ENCODE measurements at regions not wholly inside any gene's neighbourhood (a gene's known extent, or its start where the extent isn't known, plus 50 kb on each side); places are given as distances from the start of the nearest gene placed in this dataset.

DNA sequence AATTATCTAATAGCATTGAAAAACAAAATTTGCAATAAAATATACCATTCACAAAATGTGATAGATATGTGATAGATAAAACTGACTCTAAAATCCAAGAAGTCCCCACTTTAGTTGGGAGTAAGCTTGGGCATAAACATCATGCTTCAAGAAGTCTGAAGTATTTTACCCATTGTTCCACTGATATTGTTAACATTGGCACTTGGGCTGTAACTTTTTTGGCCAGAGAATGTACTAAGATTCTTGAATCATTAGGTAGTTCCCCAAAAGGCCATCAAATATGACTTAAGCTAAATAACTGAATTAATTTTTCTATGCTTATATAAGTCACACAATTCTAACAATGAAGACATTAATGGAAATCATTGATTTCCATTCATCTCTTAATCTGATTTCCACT lies 413.6 kb downstream of the CDH2 start:
- no peak for DNase-seq

GRCh38 chr18:27762054-27762453 lies 414.9 kb downstream of the CDH2 start:
- no peak for DNase-seq

GRCh38 chr18:27752944-27753343 lies 424.0 kb downstream of the CDH2 start:
- peak in 8 of 56 donors; percentile 1 to 44 (median 6) for DNase-seq

GRCh38 chr18:27750923-27751322 lies 426.0 kb downstream of the CDH2 start:
- DNase-seq = no peak

- DNase-seq = peak in 16 of 56 donors; percentile 0 to 62 (median 10)
Measured at GRCh38 chr18:27750014-27750413, 426.9 kb downstream of the CDH2 start.

DNA sequence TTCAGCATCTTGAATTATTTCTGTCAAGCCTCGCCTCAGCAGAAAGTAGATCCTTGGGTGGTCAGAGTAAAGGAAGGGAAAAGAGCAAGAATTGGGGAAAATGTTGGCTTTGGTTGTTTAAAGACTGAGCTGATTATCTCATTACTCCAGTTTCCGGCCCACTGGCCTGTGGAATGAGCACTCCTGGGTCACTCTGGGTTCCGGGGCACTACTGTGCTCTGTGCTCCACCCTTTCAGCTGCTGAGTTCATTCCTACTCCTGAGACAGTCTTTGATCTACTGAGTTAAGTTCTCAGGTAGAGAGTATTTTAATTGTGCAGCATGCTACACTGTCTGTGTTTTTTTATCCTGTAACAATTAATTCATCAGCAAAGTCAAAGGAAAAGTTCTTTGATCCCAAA lies 427.7 kb downstream of the CDH2 start:
- DNase-seq = no peak

DNA sequence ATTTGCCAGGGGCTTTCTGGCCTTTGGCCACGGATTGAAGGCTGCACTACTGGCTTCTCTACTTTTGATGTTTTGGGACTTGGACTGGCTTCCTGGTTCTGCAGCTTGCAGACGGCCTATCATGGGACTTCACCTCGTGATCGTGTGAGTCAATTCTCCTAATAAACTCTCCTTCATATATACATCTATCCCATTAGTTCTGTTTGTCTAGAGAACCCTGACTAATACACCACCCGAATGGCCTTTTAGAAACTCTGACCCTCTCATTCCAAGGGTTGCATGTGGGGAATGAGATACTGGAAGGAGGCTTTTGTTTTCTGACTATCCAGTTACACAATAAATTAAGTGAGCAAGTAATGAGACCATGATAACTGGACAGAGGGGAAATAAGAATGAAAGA lies 430.7 kb downstream of the CDH2 start:
- DNase-seq = no peak

GRCh38 chr18:27735117-27735516 lies 441.8 kb downstream of the CDH2 start:
- DNase-seq = no peak

DNA sequence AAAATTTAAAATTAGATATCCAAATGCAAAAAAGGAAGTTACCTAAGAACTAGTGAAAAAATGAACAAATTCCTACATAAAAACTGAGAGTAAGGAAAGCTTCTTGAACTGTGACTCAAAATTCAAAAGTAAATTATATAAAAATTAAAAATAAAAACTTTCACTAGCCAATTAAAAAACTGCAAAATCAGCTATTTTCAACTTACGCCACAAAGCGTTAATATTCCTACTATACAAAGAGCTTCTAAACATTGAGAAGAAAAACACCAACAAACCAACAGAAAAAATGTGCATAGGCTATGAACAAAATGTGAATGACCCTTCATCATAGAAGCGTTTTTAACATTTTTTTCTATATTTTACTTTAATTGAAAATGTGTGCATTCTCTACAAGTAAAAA lies 445.7 kb downstream of the CDH2 start:
- no peak for DNase-seq

GRCh38 chr18:27728659-27729058 lies 448.3 kb downstream of the CDH2 start:
- DNase-seq = no peak

- DNase-seq = no peak
Measured at GRCh38 chr18:27724362-27724761, 452.6 kb downstream of the CDH2 start.

DNA sequence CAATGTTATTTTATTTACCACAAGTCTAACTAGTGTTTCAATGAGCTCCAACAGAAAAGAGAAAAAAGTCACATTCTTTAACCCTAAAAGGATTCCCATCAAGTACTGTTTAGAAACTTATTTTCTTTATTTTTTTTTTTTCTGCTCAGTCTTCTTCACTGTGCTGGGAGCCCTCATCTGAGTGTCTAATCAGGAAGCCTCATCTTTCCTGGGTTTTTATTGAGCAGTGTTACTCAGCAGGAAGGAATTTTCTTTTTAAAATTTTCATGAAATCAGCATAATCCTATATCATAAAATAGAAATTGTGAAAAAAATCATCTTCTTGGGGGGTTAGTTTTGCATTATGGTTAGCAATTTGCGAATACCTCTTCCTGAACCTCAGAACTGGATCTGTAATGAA lies 453.8 kb downstream of the CDH2 start:
- no peak for DNase-seq

DNA sequence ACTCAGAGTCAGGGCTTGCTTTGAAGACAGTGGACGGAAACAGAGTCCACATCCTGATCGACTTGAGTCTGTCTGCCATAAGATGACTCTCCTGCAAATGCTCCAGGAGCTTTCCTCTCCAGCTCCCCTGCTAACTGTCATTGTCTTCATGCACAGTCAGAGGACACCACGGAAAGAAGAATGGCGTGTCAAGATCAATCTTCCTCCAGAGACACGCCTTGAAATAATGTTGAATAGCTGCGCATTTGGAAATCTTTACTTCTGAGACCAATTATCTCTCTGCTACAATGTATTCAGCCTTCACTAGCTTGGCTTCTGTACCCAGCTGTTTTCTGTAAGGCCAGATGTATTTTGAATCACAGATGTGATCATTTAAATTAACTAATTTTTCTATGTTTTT lies 457.2 kb downstream of the CDH2 start:
- no peak for DNase-seq

GRCh38 chr18:27717816-27718215 lies 459.1 kb downstream of the CDH2 start:
- no peak for DNase-seq

GRCh38 chr18:27717250-27717649 lies 459.7 kb downstream of the CDH2 start:
- no peak for DNase-seq

DNA sequence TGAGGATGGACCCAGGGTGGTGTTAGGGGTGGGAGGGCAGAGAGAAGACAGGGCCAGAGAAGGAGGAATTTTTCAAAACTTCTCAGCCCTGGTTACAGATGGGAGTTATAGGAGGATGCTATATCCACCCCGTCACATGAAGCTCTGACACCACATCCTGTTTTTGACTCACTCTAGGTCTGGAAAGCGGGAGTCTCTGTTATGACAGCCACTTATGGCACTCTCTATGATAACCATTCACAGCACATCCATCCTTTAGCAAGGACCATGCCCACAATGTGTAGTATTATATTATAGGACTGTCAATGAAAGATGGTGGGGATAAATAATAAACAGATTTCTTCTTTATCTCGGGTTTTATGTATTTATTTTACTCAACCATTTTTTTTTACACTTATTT lies 461.2 kb downstream of the CDH2 start:
- no peak for DNase-seq

DNA sequence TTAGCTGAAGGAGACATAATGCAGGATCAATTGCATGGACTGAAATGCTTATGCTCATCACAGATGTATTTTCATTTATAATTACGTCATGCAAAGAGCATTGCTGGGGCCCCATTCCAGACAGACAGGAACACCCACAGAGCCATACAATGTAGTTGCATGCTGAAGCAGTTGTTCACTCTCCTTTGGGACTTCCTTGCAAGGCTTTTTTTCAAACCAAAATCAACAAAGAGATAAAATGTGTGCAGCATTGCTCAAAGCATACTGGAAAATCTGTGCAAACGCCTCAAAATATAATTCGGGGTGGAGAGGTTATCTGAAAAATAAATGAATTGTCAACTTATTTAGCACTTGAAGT lies 463.2 kb downstream of the CDH2 start:
- no peak for DNase-seq

- no peak for DNase-seq
Measured at GRCh38 chr18:27713037-27713737, 463.7 kb downstream of the CDH2 start.

GRCh38 chr18:27712066-27712465 lies 464.9 kb downstream of the CDH2 start:
- DNase-seq = no peak

DNA sequence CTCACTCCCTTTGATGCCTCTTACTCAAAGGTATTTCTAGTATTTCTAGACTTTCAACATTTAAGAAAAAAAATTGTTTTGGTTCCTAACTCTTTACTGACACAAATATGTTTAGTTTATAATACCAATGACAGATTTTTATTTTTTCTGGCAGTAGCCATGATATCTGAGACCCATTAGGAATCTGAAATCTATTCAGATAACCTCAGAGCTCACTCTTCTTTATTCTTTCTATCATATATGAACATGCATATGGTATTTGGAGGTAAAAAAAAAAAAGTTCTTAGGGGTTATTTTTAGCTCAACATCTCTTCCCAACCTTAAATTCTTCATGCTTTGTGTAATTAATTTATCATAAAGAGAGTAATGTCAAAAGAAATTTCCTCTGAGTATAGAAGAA lies 465.5 kb downstream of the CDH2 start:
- DNase-seq = no peak

GRCh38 chr18:27709344-27709743 lies 467.6 kb downstream of the CDH2 start:
- no peak for DNase-seq

- DNase-seq = no peak
Measured at GRCh38 chr18:27707201-27707600, 469.7 kb downstream of the CDH2 start.

GRCh38 chr18:27704736-27705361 lies 472.1 kb downstream of the CDH2 start:
- no peak for DNase-seq

GRCh38 chr18:27699137-27699536 lies 477.8 kb downstream of the CDH2 start:
- no peak for DNase-seq

Data from amygdala (tissue), 56 donors.